GM23338 (cell line): ENCODE measurements at regions not wholly inside any gene's neighbourhood (a gene's known extent, or its start where the extent isn't known, plus 50 kb on each side); places are given as distances from the start of the nearest gene placed in this dataset.

Experiments
- CREB1 ChIP-seq: fragments of 250-450 bp; sonication (Bioruptor Pico); IDR thresholded peaks from 2 replicates; pipeline ENCODE4 v1.5.0; 2020; ENCODE audit warnings: low read depth, mild to moderate bottlenecking, moderate library complexity
- CTCF ChIP-seq, 2 experiments: fragments of 200-600 bp in 1 of 2; sonication (generic) in 1 of 2; conservative IDR thresholded peaks; 2 replicates each; pipeline versions ENCODE4 v1.5.1 to v1.6.1; 2016 to 2017; ENCODE audit warnings: antibody characterized with exemption in 2 of 2, low read depth in 2 of 2, mild to moderate bottlenecking in 2 of 2, moderate library complexity in 1 of 2
- ETS1 ChIP-seq: IDR thresholded peaks from 2 replicates; pipeline ENCODE4 v1.6.1; 2016; ENCODE audit warnings: antibody characterized with exemption
- EZH2 ChIP-seq: fragments of 200-600 bp; sonication (generic); IDR thresholded peaks from one replicate; pipeline ENCODE4 v1.8.0; 2017; ENCODE audit warnings: antibody characterized with exemption, mild to moderate bottlenecking, low read depth; ENCODE audit not compliant: unreplicated experiment
- EZH2phosphoT487 ChIP-seq: fragments of 200-600 bp; sonication (generic); IDR thresholded peaks from one replicate; pipeline ENCODE4 v1.8.1; 2018; ENCODE audit warnings: antibody characterized with exemption; ENCODE audit not compliant: unreplicated experiment
- JUNB ChIP-seq: IDR thresholded peaks from one replicate; pipeline ENCODE4 v1.6.1; 2016; ENCODE audit warnings: antibody characterized with exemption; ENCODE audit not compliant: unreplicated experiment
- NANOG ChIP-seq: IDR thresholded peaks from 2 replicates; pipeline ENCODE4 v1.6.1; 2016; ENCODE audit warnings: antibody characterized with exemption, borderline replicate concordance
- POLR2AphosphoS5 ChIP-seq: IDR thresholded peaks from 2 replicates; pipeline ENCODE4 v1.6.1; 2016; ENCODE audit warnings: antibody characterized with exemption, low read depth
- REST ChIP-seq: IDR thresholded peaks from one replicate; pipeline ENCODE4 v1.6.1; 2018; ENCODE audit warnings: antibody characterized with exemption; ENCODE audit not compliant: unreplicated experiment
- STAT1 ChIP-seq: IDR thresholded peaks from one replicate; pipeline ENCODE4 v1.6.1; 2016; ENCODE audit warnings: antibody characterized with exemption; ENCODE audit not compliant: unreplicated experiment
- ZNF114 ChIP-seq: fragments of 250-450 bp; sonication (Bioruptor Pico); IDR thresholded peaks from 2 replicates; pipeline ENCODE4 v1.5.0; 2020; ENCODE audit warnings: mild to moderate bottlenecking, moderate library complexity
- ZNF331 ChIP-seq: fragments of 250-450 bp; sonication (Bioruptor Pico); IDR thresholded peaks from 2 replicates; pipeline ENCODE4 v1.5.0; 2020; ENCODE audit warnings: low read depth, mild to moderate bottlenecking, moderate library complexity
- ZNF462 ChIP-seq: fragments of 250-450 bp; sonication (Bioruptor Pico); IDR thresholded peaks from 2 replicates; pipeline ENCODE4 v1.5.0; 2020; ENCODE audit warnings: mild to moderate bottlenecking, moderate library complexity

GRCh38 chr6:77123527-77123926, 339.8 kb downstream of the HTR1B start:
- TF ChIP-seq EZH2phosphoT487 (no peak), CTCF (conservative IDR thresholded peaks at IDR 0.05; ENCODE audit: low read depth in 2 of 2) (no peak), CREB1 (CRISPR knock-in tag) (no peak), REST (no peak), EZH2 (no peak), ZNF462 (no peak), ZNF114 (CRISPR knock-in tag) (no peak), POLR2AphosphoS5 (no peak), JUNB (no peak), STAT1 (no peak), NANOG (no peak), ZNF331 (CRISPR knock-in tag) (no peak), ETS1 (no peak)
